HepG2 (cell line): ENCODE measurements at regions not wholly inside any gene's neighbourhood (a gene's known extent, or its start where the extent isn't known, plus 50 kb on each side); places are given as distances from the start of the nearest gene placed in this dataset.

Experiments used
- ATAC-seq: fragments of 200-7000 bp; cut with Tn5 transposase; 3 replicates; pipeline ENCODE4 v1.9.1; 2020; ENCODE audit warnings: mild to moderate bottlenecking, moderate library complexity
- BruUV-seq: library from RNA; stranded (reverse); fragments of 400-500 nt; replicated peaks from 2 replicates; lab custom pipeline; 2021; lab: Mats Ljungman, UMichigan
- CTCF ChIA-PET: fragments of 300-600 bp; formaldehyde crosslinking; extraction: SDS; loops from one replicate; lab custom pipeline; 2021; ENCODE audit warnings: low total read pairs, inconsistent platforms, low intra/inter-chr PET ratio; lab: Yijun Ruan, JAX
- POLR2A ChIA-PET: fragments of 350-600 bp; sonication (Branson Sonifier 250); formaldehyde crosslinking; loops from one replicate; lab custom pipeline; 2020; ENCODE audit warnings: antibody characterized with exemption, inconsistent platforms; lab: Yijun Ruan, JAX
- DNase-seq: peaks from one replicate; pipeline ENCODE4 v3.0.0-alpha.2; 2015; ENCODE audit warnings: low spot score
- FAIRE-seq: peaks from 3 replicates; lab custom pipeline; 2011; peaks lifted over from hg19 to GRCh38; lab: Jason Lieb, UNC
- H2AFZ ChIP-seq: one replicate; pipeline ENCODE4 v1.6.1; 2011; ENCODE audit warnings: low read length, inconsistent platforms
- H3K27ac ChIP-seq: fragments of 300-600 bp; 3 replicates; pipeline ENCODE4 v1.8.0; 2011; ENCODE audit warnings: mixed run types, mild to moderate bottlenecking, mixed read lengths, low read length, inconsistent platforms; ENCODE audit not compliant: insufficient read depth; ENCODE audit errors: extremely low read length
- H3K27me3 ChIP-seq, 2 experiments: fragments of 200-600 bp in 1 of 2; 2 replicates in 1 of 2; 3 replicates in 1 of 2; pipeline versions ENCODE4 v1.6.0 to v1.8.0; 2011; ENCODE audit warnings: low read length in 2 of 2, mild to moderate bottlenecking in 2 of 2, moderate library complexity in 2 of 2, inconsistent platforms in 1 of 2; ENCODE audit not compliant: insufficient read depth in 2 of 2, control insufficient read depth in 1 of 2
- H3K36me3 ChIP-seq, 2 experiments: fragments of 200-600 bp in 1 of 2; replicated peaks in 1 of 2; 2 replicates in 1 of 2; 3 replicates in 1 of 2; pipeline versions ENCODE4 v1.5.1 to v1.8.0; 2011; ENCODE audit warnings: low read length in 2 of 2, inconsistent platforms in 1 of 2; ENCODE audit not compliant: insufficient read depth in 2 of 2, control insufficient read depth in 1 of 2
- H3K4me1 ChIP-seq: 2 replicates; pipeline ENCODE4 v1.5.1; 2012; ENCODE audit warnings: low read length, inconsistent platforms; ENCODE audit not compliant: insufficient read depth
- H3K4me2 ChIP-seq: 2 replicates; pipeline ENCODE4 v1.6.0; 2011; ENCODE audit warnings: low read depth, low read length, inconsistent platforms
- H3K4me3 ChIP-seq, 3 experiments: fragments of 200-600 bp in 1 of 3; sonication (generic), shearing (Covaris generic) in 1 of 3; replicated peaks in 1 of 3; 2 replicates each; pipeline ENCODE4 v1.5.1; 2011 to 2016; ENCODE audit warnings: low read length in 3 of 3, inconsistent platforms in 2 of 3, low read depth in 2 of 3, mild to moderate bottlenecking in 2 of 3, control low read depth in 1 of 3, mixed read lengths in 1 of 3; ENCODE audit not compliant: insufficient read depth in 1 of 3
- H3K79me2 ChIP-seq: one replicate; pipeline ENCODE4 v1.6.1; 2011; ENCODE audit warnings: low read length, inconsistent platforms; ENCODE audit not compliant: insufficient read depth
- H3K9ac ChIP-seq: 2 replicates; pipeline ENCODE4 v1.6.0; 2011; ENCODE audit warnings: mild to moderate bottlenecking, low read depth, low read length, inconsistent platforms; ENCODE audit not compliant: insufficient read depth
- H3K9me3 ChIP-seq: 2 replicates; pipeline ENCODE4 v1.5.1; 2012; ENCODE audit warnings: mild to moderate bottlenecking, low read length
- H4K20me1 ChIP-seq: 2 replicates; pipeline ENCODE4 v1.6.0; 2011; ENCODE audit warnings: inconsistent platforms, mild to moderate bottlenecking, low read length, moderate library complexity; ENCODE audit not compliant: insufficient read depth
- ADNP ChIP-seq: sonication (generic); formaldehyde crosslinking; IDR thresholded peaks from 2 replicates; pipeline ENCODE4 v1.4.0; 2020; ENCODE audit warnings: missing genetic modification reagents
- ARNTL ChIP-seq: sonication (generic); formaldehyde crosslinking; IDR thresholded peaks from 2 replicates; pipeline ENCODE4 v1.4.0; 2020; ENCODE audit warnings: mild to moderate bottlenecking, missing genetic modification reagents
- HNRNPH1 ChIP-seq: fragments of 200-400 bp; formaldehyde crosslinking; optimal IDR thresholded peaks from 2 replicates; pipeline ENCODE3; 2017; ENCODE audit warnings: mild to moderate bottlenecking, low read depth, low read length
- HNRNPUL1 ChIP-seq: fragments of 200-400 bp; formaldehyde crosslinking; IDR thresholded peaks from 2 replicates; pipeline ENCODE4 v1.6.1; 2017; ENCODE audit warnings: low read depth, mild to moderate bottlenecking, low read length, moderate library complexity
- NPAS2 ChIP-seq: sonication (generic); formaldehyde crosslinking; IDR thresholded peaks from 2 replicates; pipeline ENCODE4 v1.8.0; 2022; ENCODE audit warnings: mild to moderate bottlenecking, missing genetic modification reagents, borderline replicate concordance
- NR2F1 ChIP-seq, 2 experiments: fragments of 450-650 bp in 1 of 2; formaldehyde crosslinking in 1 of 2; IDR thresholded peaks; 2 replicates each; pipeline versions ENCODE4 v1.5.0 to v1.6.1; 2016 to 2020; ENCODE audit warnings: mild to moderate bottlenecking in 1 of 2, missing compliant biosample characterization in 1 of 2, missing genetic modification reagents in 1 of 2, moderate library complexity in 1 of 2
- PRMT3 ChIP-seq: sonication (generic); formaldehyde crosslinking; IDR thresholded peaks from 2 replicates; pipeline ENCODE4 v1.8.1; 2022; ENCODE audit warnings: low read depth, mild to moderate bottlenecking, moderate library complexity, missing genetic modification reagents, borderline replicate concordance
- RAD21 ChIP-seq: fragments of 450-650 bp; formaldehyde crosslinking; IDR thresholded peaks from 2 replicates; pipeline ENCODE4 v1.5.0; 2020; ENCODE audit warnings: mild to moderate bottlenecking
- TBL1XR1 ChIP-seq: fragments of 150-350 bp; IDR thresholded peaks from 2 replicates; pipeline ENCODE4 v1.6.1; 2014; ENCODE audit warnings: borderline replicate concordance, low read length; ENCODE audit not compliant: partially characterized antibody
- ZBTB42 ChIP-seq: sonication (generic); formaldehyde crosslinking; IDR thresholded peaks from 2 replicates; pipeline ENCODE4 v1.5.0; 2020; ENCODE audit warnings: mild to moderate bottlenecking, missing genetic modification reagents
- ZFAT ChIP-seq: sonication (generic); formaldehyde crosslinking; conservative IDR thresholded peaks from 2 replicates; pipeline ENCODE4 v1.8.1; 2023; ENCODE audit warnings: missing genetic modification reagents, inconsistent platforms
- ZNF530 ChIP-seq: sonication (generic); formaldehyde crosslinking; IDR thresholded peaks from 2 replicates; pipeline ENCODE4 v1.5.0; 2020; ENCODE audit warnings: low read depth, mild to moderate bottlenecking, missing genetic modification reagents
- WGBS: methylation state at CpG from one replicate; pipeline ENCODE4 v1.1.6; 2017; ENCODE audit warnings: low lambda C conversion rate; 5-methylcytosine and 5-hydroxymethylcytosine counted together
- in situ Hi-C: cut with HindIII; loops from 2 replicates; pipeline ENCODE4 v1.10.0; 2017; ENCODE audit warnings: low pct_unique_long_range_greater_than_20kb; ENCODE audit not compliant: extremely low pct_ligation_motif_present
- intact Hi-C: fragments of 100-400 bp; cut with micrococcal nuclease; formaldehyde crosslinking; loops from one replicate; pipeline ENCODE4 v1.10.0; 2022; ENCODE audit not compliant: unreplicated experiment
- TF ChIP-seq, protein P1 (sequence below): sonication (generic); formaldehyde crosslinking; IDR thresholded peaks from 2 replicates; pipeline ENCODE4; 2020; ENCODE audit warnings: missing genetic modification reagents, mild to moderate bottlenecking, borderline replicate concordance
- TF ChIP-seq, protein P2 (sequence below): sonication (generic); formaldehyde crosslinking; IDR thresholded peaks from 2 replicates; pipeline ENCODE4 v1.5.0; 2020; ENCODE audit warnings: mild to moderate bottlenecking, missing genetic modification reagents, moderate library complexity
- TF ChIP-seq, protein P3 (sequence below): IDR thresholded peaks from 2 replicates; pipeline ENCODE4 v1.6.1; 2016; ENCODE audit warnings: missing biosample characterization, missing genetic modification reagents, low read depth

DNA sequence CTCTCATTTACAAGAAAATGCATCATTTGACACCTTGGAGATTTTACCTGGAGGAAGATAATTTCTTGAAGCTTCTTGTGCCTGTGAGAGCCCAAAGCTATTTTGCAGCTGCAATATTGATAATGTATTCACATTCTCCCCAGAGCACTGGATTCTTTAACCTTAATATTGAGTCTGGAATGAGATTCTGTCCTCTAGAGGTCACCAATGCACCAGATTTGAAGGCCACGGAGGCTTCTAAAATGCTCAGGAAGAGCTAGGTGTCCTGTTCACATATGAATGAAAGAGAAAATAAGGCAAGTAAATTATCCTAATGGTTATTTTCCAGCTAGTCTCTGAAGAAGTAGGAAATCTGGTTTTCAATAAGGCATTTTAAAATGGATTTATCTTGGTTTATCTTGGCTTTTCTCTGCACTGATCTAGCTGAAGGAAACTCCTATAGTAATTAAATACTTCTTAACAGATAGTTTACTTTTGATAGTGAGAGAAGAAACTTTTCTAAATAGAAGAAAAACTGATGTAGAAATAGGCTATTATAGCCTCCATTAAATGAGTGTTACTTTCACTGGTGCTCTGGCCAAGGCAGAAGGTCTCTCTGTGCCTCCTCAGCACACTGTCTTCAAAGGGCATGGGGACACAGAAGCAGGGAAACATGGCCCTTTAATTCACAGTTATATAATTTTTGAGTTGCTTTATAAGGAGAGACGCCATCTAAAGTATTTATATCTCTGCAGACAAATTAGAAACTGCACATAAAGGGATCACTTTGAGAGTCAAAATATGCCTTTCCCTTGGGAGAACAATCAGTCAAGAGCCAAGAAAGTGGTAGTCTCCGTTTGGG lies 297.0 kb upstream of the ACTBL2 start:
- peaks cover 31% of the 10 kb centered on the region for H3K4me1 ChIP-seq
- POLR2A ChIA-PET: interaction anchor here (1.0 to 2.1 kb wide), 2 partner anchors 129 to 681 kb away, joined by 7 to 12 read pairs; no protein-coding TSS in a partner anchor
- H3K27ac ChIP-seq: no peak overlapping the region
- ATAC-seq (peak; percentile 83), DNase-seq (peak; percentile 49), FAIRE-seq (peak; percentile 26)
- no peaks in the 10 kb centered on the region for H3K36me3 ChIP-seq
- no peaks in the 10 kb centered on the region for H3K9me3 ChIP-seq
- no peaks in the 10 kb centered on the region for H4K20me1 ChIP-seq
- H3K4me3 ChIP-seq: no peak overlapping the region
- no peak overlapping the region for H2AFZ ChIP-seq
- no peak overlapping the region for H3K9ac ChIP-seq
- BruUV-seq: no TSS peak
- CTCF ChIA-PET: interaction anchor here (0.9 to 1.8 kb wide), 3 partner anchors 129 to 683 kb away, joined by 5 to 9 read pairs (median 7); partner anchors contain the start of gene PLK2
- no peak overlapping the region for H3K4me2 ChIP-seq
- intact Hi-C loops: loop anchor here (1.0 to 5.0 kb wide), 5 partner anchors 129 to 1073 kb away; no protein-coding TSS in a partner anchor
- no peaks in the 10 kb centered on the region for H3K79me2 ChIP-seq
- H3K27me3 ChIP-seq: no peaks in the 10 kb centered on the region
- in situ Hi-C loops: loop anchor here (5.0 kb wide), 1 partner anchor 683 kb away; the partner anchor contains the start of gene PLK2
- 9% methylated on average over 3 of the region's 3 CpGs for WGBS
- TF ChIP-seq PRMT3 (CRISPR knock-in tag): no peak
- no peak for TF ChIP-seq HNRNPUL1
- TF ChIP-seq ZNF530 (CRISPR knock-in tag): no peak
- TF ChIP-seq RAD21 (CRISPR knock-in tag): peak; percentile 38; the same call in 1 of the 2 replicates
- TF ChIP-seq NR2F1 (CRISPR knock-in tag; IDR thresholded peaks at IDR 0.05): no peak
- TF ChIP-seq ADNP (CRISPR knock-in tag): no peak
- TF ChIP-seq TBL1XR1: no peak
- no peak for TF ChIP-seq ARNTL (CRISPR knock-in tag)
- no peak for TF ChIP-seq HNRNPH1
- TF ChIP-seq, protein P1, sequence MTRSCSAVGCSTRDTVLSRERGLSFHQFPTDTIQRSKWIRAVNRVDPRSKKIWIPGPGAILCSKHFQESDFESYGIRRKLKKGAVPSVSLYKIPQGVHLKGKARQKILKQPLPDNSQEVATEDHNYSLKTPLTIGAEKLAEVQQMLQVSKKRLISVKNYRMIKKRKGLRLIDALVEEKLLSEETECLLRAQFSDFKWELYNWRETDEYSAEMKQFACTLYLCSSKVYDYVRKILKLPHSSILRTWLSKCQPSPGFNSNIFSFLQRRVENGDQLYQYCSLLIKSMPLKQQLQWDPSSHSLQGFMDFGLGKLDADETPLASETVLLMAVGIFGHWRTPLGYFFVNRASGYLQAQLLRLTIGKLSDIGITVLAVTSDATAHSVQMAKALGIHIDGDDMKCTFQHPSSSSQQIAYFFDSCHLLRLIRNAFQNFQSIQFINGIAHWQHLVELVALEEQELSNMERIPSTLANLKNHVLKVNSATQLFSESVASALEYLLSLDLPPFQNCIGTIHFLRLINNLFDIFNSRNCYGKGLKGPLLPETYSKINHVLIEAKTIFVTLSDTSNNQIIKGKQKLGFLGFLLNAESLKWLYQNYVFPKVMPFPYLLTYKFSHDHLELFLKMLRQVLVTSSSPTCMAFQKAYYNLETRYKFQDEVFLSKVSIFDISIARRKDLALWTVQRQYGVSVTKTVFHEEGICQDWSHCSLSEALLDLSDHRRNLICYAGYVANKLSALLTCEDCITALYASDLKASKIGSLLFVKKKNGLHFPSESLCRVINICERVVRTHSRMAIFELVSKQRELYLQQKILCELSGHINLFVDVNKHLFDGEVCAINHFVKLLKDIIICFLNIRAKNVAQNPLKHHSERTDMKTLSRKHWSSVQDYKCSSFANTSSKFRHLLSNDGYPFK (CRISPR knock-in tag): no peak
- TF ChIP-seq NPAS2 (CRISPR knock-in tag): no peak
- no peak for TF ChIP-seq ZFAT (CRISPR knock-in tag)
- no peak for TF ChIP-seq ZBTB42 (CRISPR knock-in tag)
- TF ChIP-seq, protein P2, sequence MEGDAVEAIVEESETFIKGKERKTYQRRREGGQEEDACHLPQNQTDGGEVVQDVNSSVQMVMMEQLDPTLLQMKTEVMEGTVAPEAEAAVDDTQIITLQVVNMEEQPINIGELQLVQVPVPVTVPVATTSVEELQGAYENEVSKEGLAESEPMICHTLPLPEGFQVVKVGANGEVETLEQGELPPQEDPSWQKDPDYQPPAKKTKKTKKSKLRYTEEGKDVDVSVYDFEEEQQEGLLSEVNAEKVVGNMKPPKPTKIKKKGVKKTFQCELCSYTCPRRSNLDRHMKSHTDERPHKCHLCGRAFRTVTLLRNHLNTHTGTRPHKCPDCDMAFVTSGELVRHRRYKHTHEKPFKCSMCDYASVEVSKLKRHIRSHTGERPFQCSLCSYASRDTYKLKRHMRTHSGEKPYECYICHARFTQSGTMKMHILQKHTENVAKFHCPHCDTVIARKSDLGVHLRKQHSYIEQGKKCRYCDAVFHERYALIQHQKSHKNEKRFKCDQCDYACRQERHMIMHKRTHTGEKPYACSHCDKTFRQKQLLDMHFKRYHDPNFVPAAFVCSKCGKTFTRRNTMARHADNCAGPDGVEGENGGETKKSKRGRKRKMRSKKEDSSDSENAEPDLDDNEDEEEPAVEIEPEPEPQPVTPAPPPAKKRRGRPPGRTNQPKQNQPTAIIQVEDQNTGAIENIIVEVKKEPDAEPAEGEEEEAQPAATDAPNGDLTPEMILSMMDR (CRISPR knock-in tag): peak; percentile 66
- TF ChIP-seq, protein P3, sequence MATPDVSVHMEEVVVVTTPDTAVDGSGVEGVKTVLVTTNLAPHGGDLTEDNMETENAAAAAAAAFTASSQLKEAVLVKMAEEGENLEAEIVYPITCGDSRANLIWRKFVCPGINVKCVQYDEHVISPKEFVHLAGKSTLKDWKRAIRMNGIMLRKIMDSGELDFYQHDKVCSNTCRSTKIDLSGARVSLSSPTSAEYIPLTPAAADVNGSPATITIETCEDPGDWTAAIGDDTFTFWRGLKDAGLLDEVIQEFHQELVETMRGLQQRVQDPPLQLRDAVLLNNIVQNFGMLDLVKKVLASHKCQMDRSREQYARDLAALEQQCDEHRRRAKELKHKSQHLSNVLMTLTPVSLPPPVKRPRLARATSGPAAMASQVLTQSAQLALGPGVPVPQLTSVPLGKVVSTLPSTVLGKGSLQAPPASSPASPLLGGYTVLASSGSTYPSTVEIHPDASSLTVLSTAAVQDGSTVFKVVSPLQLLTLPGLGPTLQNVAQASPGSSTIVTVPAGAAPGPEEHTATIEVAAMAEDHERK (CRISPR knock-in tag): no peak
